GM19351 (cell line): ENCODE measurements at regions not wholly inside any gene's neighbourhood (a gene's known extent, or its start where the extent isn't known, plus 50 kb on each side); places are given as distances from the start of the nearest gene placed in this dataset.
"Not testable (repeated sequence)": the region's sequence is repeated elsewhere in the genome, so short reads cannot be mapped to it uniquely, and the experiment has no call there.

ENCODE experiments used
- ATAC-seq: cut with Tn5 transposase; IDR thresholded peaks from one replicate; pipeline ENCODE4 v1.9.1; 2021; ENCODE audit warnings: mild to moderate bottlenecking, moderate library complexity; ENCODE audit not compliant: unreplicated experiment

DNA sequence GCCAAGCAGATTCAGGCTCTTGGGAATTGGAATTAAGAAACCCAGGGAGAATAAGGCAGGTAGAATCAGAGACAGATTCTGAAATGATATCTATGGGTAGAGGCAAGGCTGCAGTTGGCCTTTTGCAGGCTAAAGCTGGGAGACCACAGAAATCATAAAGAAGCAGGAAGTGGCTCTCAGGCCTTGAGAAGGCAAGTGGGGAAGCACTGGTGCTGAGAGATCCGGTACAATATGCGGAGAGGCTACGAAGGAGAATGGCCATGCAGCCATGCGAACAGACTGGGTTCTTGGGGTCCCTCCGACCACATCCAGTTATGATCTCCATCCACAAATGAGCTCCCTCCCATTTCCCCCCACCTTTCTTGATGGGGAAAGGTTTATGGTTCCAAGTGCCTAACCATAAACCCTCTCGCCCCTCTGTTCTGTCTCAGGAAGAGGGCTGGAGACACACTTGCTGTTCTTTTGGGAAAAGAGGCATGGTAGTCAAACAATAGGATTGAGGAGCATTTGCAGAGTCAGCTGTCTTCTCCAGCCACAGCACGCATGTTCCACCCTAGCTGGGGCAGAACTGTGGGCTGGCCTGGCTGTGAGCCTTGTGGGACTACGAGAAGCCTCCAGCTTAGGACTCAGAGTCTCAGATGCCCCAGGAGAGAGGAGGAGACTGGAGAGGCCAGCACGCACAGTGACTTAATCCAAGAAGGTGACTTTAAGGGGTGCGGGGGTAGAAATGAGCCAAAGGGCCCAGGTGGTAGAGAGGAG is 99.6 kb downstream of the RPLP1 start:
- ATAC-seq = no peak

DNA sequence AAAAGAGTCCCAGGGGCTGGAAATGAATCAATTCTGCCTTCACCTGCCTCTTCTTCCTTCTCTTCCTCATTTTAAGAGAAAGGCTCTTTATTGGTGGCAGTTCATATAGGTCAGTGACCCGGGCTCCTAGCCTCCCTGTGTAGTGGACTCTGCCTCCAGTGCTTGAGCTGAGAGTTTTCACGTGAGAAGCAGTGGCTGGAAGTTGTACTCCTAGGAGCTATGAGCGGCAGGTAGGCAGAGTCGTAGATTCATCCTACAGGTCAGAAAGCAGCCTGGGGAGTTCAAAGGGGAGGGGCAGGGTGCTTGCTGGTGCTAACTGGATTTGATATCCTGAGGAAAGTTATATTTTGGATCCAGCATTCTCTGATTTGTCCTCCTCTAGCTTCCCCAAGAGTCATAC is 101.1 kb downstream of the RPLP1 start:
- ATAC-seq = no peak

DNA sequence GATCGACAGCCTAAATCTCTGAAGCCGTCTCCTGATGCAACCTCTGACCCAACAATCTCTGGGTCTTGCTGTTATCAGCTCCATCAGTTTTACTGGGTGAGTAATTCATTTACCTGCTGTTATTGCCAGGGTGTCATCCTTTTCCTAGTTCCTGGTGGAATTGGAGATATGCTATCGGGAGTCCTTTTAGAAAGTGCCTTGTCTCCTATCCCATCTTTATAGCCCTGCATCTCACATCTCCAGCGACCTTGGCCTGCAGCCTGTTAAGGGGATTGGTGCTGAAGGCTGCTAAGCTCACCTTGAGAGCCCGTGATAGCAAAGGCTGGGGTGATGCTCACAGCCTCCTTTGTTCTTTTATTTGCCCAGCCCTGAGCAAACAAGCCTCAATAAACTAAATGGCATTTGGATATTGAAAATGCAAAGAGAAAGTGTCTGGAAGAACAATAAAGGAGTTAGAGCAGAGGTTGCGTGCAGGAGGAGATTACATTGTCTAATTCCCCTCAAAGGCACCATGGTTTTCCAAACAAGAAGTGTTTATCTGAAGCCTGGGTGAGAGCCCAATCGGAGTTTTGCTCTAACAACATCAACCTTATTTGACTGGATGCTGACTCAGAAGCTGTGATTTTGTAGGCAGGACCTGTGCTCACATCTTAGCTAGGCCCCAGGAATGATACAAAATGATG is 101.8 kb downstream of the RPLP1 start:
- ATAC-seq = no peak

DNA sequence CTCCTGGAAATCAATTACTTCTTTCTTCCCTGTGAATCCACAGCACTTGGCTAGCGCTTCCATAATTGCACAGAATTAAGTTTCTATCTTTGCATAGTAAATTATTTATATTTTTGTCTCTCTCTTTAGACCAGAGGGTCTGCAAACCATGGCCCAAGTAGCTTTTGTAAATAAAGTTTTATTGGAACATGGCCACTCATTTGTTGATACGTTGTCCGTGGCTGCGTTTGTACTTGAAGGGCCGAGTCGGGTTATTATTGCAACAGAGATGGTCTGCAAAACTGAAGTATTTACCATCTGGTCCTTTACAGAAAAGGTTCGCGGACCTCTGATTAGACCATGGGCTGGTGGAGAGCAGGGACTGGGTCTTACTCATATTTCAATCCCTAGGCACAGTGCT is 102.5 kb downstream of the RPLP1 start:
- no peak for ATAC-seq

DNA sequence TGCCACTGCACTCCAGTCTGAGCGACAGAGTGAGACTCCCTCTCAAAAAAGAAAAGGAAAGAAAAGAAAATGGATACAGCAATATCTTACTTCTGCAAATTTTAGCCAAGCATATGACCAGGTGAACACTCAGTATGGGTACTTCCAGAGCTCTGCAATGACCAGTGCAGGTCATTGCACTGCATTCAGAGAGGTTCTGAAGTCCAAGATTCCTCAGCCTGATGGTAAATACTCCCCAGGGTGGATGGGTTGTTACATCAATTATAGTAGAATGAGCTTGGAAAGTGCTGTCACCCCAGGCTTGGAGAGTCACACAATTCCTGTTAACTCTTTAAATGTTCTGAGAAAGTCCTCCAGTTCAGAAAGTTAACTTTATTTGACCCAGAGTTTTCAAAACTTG is 103.7 kb downstream of the RPLP1 start:
- ATAC-seq = no peak

DNA sequence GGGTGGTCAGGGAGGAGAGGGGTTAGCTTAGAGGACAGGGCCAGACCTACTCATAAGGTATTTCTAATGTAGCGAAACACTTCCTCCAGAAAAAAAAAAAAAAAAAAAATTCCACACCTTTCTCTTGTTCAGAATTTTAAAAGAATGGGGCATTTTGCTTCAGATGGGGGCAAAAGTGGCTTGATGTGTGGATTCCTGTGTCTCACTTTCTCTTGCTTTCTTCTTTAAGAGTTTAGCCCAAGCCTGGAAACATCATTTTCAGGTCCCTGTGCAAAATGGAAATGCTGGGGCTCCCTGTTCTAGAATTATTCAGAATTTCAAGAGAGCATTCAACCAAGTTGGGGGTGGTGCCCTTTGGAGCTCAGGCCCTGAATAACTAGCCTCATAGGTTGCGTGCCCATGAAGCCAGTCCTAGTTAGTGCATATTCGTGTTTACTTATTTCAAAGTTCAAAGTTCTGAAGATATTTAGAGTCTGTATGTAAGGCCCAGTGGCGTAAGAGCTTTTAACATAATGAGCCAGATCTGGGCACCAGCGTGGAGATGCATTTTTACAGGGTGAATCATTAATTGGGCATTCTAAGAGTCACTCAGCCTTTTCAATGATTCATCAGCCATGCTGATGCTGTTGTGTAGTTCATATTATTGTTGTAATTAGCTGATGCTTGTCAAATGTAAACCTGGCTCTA is 104.5 kb downstream of the RPLP1 start:
- ATAC-seq = no peak

DNA sequence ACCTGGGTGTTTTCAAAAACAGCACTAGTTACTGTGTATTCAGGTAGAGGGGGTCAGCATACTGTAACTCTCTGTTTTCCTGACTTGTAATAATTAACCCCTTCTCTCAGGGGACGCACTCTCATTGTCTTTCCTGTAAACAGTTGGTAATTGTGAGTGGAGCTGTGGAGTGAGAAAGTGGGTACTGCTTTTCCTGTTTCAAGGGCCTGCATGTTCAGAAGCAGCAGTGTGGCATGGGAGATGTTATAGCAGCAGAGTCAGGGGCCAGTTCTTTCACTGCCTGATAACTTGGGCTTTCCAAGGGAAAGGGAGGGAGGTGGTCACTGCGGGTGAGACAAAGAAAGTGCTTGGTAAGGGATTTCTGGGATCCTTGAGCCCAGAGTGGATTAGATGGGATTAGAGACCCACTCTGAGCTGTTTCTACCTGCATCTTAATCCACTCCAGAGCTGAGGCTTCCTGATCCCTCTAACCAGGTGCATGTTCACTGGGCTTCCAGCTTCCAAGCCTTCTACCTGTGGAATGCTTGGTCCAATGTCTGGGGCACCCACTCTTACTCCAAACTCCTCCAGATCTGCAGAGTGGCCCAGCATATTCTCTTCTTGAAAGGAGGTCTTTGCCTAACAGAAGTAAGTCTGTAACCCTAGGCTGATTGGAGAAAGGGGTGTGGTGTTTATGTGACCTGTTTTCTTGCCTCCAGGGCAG is 105.2 kb downstream of the RPLP1 start:
- ATAC-seq = no peak

DNA sequence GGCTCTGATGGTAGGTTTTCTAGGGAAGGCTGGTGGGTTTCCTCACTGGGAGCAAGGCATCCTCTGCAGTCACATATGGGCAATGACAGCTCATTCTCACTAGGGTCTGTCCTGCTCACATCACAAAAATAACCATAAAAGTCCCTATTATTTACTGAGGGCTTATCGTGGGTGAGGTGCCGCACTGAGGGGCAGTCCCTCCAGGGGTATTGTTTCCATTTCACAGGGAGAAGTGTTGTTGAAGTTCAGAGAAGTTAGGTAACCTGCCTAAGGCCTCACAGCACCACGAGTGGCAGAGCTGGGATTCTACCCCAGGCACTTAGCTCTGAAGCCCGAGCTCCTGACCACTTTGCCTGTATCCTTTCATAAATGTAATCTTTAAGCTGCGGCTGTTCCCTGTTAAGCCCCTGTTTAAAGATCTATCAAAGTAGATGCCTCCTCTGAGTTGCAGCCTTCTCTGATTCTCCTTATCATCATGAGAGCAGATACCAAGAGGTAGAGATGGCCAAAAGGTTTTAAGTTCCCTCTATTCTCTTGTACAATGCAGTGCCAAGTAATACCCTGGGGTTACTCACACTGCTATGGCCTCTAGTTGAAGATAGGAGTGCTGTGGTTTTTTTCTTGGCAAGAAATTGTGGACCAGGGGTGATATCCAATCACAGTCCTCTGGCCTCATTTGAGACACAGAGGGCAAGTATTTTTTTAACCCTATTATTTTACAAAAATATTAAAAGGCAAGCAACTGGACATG is 107.0 kb downstream of the RPLP1 start:
- no peak for ATAC-seq

DNA sequence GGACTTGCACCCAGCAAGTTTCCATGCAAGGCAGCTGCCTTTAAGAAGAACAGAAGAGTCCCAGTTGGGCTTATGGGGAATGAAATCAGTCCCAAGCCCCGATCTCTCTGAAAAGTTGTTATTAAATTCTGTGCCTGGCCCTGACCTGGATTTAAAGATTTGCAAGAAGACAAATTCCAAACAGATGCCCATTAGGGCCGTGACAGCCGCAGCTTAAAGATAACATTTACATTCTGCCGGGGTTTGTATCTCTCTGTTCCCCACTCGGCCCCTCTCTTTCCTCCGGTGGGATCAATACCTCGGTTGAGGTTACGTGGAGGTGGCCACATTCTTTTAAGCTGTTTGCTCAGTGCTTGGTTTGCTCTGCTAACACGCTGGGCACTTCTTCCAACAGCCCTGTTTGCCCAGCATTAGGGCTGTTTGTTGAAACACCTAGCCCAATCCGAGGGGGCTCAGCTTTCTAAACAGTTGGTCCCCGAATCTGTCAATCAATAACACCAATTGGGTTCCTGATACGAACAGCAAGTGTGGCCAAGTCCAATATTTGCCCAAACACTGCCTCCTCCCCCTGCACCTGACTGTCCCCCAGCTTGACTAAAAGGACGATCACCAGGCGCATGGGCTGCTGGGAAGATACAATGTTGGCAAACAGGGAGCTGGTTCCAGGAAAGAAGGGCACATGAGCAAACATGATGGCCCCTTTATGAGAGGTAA is 108.6 kb downstream of the RPLP1 start:
- no peak for ATAC-seq

DNA sequence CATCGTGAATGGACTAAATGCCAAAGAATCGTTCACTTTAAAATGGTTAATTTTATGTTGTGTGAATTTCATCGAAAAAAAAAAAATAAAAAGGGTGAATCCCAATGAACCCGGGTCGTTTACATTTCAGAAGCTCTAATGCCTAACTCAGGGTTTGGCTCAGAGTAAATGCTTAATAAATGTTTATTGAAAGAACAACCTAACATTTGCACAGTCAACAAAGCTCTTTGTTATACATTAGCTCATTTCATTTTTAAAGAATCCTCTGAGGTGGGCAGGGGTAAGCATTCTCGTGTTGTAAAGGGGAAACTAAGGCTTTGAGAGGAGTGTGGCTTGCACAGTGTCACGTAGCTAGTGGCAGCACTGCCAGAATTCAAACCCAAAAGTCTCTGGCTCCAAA is 109.5 kb downstream of the RPLP1 start:
- ATAC-seq = no peak

DNA sequence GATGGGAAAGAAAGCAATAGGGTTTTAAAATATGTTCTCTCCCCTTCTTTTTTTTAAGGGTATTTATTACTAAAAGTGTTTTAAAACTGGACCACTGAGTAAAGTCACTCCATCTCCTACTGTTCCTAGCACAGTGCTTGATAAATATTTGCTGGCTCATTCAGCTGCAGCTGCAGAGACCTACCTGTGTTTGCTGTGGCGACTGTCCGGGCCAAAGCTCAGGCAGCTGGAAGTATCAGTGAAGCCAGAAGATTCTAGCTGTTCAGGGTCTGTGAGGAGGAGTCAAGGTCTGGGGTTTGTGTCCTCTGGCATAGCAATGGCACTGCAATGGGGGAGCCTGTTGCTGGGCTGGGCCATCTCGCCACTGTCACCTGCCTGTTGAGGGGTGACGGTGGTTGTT is 109.9 kb downstream of the RPLP1 start:
- ATAC-seq = no peak

DNA sequence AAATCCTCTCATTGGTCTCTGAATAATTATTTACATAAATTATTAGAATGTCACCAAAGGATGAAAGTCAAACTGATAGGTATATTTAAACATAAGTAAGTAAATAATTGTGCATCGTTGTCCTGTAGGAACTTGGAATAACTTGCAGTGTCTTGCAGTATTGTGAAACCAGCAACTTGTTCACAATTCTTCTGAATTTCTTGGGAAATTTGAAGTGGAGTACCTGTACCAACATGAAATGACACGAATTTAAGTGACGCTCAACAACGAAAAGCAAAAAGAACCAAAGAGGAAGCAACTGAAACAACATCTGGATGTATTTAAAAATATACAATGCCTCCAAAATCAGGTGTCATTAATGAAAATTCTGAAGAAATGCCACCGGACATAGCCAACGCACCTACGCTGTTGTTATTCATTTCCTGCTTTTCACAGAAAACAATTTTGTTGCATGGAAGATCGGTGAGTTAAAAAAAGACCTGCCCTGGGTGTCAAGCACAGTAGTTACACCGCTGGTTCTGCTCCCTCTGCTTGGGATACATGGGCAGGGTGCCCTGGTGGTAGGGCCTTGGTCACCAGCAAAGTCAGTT is 112.5 kb downstream of the RPLP1 start:
- no peak for ATAC-seq

DNA sequence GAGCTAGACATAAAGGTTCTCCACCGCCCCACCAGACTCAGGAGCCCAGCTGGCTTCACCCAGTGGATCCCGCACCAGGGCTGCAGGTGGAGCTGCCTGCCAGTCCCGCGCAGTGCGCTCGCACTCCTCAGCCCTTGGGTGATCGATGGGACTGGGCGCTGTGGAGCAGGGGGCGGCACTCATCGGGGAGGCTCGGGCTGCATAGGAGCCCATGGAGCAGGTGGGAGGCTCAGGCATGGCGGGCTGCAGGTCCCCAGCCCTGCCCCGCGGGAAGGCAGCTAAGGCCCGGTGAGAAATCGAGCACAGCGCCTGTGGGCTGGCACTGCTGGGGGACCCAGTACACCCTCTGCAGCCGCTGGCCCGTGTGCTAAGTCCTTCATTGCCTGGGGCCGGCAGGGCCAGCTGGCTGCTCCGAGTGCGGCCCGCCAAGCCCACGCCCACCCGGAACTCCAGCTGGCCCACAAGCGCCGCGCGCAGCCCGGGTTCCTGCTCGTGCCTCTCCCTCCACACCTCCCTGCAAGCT is 114.7 kb downstream of the RPLP1 start:
- ATAC-seq = not testable (repeated sequence)

DNA sequence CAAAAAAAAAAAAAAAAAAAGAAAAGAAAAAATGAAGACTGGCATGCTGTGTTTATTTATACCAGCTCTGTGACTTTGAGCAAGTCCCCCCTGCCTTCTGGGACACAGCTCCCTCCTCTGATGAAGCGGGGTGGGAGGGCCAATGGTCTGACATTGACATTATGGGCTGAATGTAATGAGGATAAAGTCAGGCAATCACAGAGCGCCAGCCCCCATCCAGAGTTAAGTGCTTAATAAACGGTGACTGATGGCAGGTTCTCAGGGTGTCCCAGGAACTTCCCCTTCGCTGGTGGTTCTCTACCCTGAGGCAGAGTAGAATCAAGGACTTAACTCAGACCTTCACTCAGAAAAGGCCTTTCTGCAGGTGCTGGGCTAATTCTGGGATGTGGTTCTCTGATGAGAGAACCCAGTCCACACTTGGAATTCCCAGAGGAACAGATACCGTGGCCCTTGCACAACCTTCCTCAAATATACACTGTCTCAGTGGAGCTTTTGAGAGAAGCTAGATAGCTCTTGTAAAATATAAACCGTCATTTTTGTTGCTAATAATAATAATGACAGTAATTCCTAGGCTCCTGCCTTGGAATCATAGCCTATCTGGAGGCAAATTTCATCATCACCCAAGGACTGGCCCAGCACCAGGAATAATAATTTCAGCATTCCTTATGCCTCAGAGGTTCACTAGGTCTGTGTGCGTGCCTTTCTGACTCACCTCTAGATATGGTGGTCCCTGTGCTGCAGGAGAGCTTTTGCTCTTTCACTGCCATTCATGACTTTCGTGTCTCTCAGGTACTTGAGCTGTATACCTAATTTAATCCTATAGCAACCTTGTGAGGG is 115.8 kb downstream of the RPLP1 start:
- no peak for ATAC-seq

DNA sequence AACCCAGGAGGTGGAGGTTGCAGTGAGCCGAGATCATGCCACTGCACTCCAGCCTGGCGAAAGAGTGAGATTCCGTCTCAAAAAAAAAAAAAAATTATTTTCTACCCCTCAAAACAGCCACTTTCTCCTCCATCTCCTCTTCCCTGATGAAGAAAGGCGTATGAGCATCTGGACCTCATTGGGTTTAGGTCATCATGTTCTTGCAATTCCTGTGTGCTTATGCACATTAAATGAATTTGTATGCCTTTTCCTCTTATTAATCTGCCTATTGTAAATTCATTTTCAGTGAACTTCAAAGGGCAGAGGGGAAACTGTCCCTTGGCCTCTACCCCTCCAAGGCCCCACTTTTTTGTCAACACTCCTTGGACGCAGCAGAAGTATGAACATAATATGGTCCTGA is 117.8 kb downstream of the RPLP1 start:
- ATAC-seq = no peak

DNA sequence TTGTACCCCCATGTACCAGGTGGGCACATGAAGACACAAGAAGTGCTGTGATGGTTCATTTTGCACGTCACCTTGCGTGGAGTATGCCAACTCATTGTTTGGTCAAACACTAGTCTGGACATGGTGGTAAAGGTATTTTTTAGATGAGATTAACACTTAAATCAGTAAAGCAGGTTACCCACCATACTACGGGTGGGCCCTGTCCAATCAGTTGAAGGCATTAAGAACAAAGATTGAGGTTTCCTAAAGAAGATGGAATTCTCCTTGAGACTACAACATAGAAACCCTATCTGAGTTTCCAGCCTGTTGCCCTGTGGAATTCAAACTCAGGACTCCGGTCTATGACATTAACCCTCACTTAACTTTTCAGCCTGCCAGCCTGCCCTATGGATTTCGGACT is 118.4 kb downstream of the RPLP1 start:
- no peak for ATAC-seq

DNA sequence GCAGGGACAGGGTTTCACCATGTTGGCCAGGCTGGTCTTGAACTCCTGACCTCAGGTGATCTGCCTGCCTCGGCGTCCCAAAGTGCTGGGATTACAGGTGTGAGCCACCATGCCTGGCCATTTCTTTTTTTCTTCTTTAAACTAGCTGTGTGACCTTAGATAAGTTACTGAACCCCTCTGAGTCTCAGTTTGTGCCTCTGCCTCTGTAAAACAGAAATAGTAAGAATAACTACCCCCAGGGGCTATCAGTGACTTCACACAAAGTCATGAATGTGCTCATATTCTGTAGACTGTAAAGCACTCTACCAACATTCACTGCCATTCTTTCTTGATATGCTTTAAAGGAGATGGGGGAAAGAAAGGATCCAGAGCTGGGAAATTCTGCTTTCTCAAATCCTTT is 120.7 kb downstream of the RPLP1 start:
- ATAC-seq = not testable (repeated sequence)

DNA sequence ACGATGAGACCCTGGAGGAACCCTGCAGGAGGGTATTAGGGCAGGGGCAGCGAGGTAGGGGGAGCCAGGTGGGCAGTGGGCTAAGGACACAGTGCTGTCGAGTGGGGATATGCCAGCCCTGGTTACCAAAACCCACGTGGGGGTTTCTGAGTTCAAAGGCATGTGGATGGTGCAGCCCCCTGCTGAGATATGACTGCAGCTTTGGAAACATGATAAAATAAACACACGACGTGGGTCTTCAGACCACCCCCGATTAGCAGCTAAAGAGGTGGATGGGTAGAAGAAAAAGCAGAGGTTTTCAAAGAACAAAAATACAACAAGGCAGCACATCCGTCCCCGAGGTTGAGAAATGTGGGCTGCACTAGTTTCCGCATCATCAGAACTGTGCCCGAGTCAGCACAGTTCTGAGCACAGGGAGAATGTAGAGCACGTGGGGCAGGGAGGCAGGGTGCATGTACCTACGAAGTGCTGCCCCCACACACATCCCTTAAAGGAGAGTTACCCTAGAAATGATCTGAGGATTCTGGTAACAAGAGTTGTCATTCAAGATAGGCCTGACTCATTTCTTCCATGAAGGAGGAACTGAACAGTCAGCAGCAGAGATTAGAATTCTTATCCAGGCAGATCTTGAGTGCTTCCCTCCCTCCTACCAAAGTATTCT is 121.3 kb downstream of the RPLP1 start:
- ATAC-seq = no peak
